ENCODE measurements at regions not wholly inside any gene's neighbourhood (a gene's known extent, or its start where the extent isn't known, plus 50 kb on each side); places are given as distances from the start of the nearest gene placed in this dataset.

DNA sequence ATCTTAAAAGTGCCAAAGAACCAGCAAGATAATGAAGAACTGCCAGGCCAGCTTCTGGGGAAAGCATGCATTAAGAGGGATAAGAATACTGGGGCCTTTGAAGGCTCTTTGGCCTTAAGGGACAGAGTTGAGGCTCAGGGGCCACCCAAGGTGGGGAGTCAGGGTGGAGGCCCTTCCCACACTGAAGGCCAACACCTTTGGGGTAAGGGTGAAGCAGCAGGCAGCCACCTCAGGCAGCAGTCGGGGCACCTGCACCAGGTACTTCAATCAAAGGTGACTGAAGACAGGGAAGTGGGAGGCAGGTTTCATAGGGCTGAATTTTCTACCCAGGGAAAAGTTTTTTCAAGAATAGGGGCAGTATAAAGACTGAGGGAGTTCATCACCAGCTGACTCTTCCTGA, 87.7 kb upstream of the KLF13 start (continued):
- TF ChIP-seq, protein P1, sequence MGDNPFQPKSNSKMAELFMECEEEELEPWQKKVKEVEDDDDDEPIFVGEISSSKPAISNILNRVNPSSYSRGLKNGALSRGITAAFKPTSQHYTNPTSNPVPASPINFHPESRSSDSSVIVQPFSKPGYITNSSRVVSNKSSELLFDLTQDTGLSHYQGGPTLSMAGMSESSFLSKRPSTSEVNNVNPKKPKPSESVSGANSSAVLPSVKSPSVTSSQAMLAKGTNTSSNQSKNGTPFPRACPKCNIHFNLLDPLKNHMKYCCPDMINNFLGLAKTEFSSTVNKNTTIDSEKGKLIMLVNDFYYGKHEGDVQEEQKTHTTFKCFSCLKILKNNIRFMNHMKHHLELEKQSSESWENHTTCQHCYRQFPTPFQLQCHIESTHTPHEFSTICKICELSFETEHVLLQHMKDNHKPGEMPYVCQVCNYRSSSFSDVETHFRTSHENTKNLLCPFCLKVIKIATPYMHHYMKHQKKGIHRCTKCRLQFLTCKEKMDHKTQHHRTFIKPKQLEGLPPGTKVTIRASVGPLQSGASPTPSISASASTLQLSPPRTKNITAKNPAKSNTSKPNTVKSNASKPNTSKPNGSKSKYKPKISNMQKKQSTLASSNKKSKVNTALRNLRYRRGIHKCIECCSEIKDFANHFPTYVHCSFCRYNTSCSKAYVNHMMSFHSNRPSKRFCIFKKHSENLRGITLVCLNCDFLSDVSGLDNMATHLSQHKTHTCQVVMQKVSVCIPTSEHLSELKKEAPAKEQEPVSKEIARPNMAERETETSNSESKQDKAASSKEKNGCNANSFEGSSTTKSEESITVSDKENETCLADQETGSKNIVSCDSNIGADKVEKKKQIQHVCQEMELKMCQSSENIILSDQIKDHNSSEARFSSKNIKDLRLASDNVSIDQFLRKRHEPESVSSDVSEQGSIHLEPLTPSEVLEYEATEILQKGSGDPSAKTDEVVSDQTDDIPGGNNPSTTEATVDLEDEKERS (tag by site-specific recombination; IDR thresholded peaks at IDR 0.05) = no peak
- TF ChIP-seq, protein P2, sequence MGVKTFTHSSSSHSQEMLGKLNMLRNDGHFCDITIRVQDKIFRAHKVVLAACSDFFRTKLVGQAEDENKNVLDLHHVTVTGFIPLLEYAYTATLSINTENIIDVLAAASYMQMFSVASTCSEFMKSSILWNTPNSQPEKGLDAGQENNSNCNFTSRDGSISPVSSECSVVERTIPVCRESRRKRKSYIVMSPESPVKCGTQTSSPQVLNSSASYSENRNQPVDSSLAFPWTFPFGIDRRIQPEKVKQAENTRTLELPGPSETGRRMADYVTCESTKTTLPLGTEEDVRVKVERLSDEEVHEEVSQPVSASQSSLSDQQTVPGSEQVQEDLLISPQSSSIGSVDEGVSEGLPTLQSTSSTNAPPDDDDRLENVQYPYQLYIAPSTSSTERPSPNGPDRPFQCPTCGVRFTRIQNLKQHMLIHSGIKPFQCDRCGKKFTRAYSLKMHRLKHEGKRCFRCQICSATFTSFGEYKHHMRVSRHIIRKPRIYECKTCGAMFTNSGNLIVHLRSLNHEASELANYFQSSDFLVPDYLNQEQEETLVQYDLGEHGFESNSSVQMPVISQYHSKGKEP (tag by site-specific recombination; IDR thresholded peaks at IDR 0.05) = no peak
- TF ChIP-seq ZNF354C (tag by site-specific recombination; IDR thresholded peaks at IDR 0.05; ENCODE audit: borderline replicate concordance, low read depth) (no peak), ZNF837 (tag by site-specific recombination; IDR thresholded peaks at IDR 0.05) (no peak), HOXD13 (CRISPR knock-in tag; IDR thresholded peaks at IDR 0.05; ENCODE audit: borderline replicate concordance) (no peak), ZBTB48 (tag by site-specific recombination; IDR thresholded peaks at IDR 0.05) (no peak), SETDB1 (IDR thresholded peaks at IDR 0.05; ENCODE audit: insufficient read length, low read length) (no peak), ZNF114 (tag by site-specific recombination; IDR thresholded peaks at IDR 0.05) (no peak)
- TF ChIP-seq, protein P3, sequence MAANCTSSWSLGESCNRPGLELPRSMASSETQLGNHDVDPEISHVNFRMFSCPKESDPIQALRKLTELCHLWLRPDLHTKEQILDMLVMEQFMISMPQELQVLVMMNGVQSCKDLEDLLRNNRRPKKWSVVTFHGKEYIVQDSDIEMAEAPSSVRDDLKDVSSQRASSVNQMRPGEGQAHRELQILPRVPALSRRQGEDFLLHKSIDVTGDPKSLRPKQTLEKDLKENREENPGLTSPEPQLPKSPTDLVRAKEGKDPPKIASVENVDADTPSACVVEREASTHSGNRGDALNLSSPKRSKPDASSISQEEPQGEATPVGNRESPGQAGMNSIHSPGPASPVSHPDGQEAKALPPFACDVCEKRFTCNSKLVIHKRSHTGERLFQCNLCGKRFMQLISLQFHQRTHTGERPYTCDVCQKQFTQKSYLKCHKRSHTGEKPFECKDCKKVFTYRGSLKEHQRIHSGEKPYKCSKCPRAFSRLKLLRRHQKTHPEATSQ (tag by site-specific recombination; IDR thresholded peaks at IDR 0.05) = no peak
- TF ChIP-seq, protein P4, sequence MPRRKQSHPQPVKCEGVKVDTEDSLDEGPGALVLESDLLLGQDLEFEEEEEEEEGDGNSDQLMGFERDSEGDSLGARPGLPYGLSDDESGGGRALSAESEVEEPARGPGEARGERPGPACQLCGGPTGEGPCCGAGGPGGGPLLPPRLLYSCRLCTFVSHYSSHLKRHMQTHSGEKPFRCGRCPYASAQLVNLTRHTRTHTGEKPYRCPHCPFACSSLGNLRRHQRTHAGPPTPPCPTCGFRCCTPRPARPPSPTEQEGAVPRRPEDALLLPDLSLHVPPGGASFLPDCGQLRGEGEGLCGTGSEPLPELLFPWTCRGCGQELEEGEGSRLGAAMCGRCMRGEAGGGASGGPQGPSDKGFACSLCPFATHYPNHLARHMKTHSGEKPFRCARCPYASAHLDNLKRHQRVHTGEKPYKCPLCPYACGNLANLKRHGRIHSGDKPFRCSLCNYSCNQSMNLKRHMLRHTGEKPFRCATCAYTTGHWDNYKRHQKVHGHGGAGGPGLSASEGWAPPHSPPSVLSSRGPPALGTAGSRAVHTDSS (tag by site-specific recombination; IDR thresholded peaks at IDR 0.05) = no peak
- TF ChIP-seq, protein P5, sequence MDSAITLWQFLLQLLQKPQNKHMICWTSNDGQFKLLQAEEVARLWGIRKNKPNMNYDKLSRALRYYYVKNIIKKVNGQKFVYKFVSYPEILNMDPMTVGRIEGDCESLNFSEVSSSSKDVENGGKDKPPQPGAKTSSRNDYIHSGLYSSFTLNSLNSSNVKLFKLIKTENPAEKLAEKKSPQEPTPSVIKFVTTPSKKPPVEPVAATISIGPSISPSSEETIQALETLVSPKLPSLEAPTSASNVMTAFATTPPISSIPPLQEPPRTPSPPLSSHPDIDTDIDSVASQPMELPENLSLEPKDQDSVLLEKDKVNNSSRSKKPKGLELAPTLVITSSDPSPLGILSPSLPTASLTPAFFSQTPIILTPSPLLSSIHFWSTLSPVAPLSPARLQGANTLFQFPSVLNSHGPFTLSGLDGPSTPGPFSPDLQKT (IDR thresholded peaks at IDR 0.05; ENCODE audit: borderline replicate concordance, low read depth, low read length) = no peak

DNA sequence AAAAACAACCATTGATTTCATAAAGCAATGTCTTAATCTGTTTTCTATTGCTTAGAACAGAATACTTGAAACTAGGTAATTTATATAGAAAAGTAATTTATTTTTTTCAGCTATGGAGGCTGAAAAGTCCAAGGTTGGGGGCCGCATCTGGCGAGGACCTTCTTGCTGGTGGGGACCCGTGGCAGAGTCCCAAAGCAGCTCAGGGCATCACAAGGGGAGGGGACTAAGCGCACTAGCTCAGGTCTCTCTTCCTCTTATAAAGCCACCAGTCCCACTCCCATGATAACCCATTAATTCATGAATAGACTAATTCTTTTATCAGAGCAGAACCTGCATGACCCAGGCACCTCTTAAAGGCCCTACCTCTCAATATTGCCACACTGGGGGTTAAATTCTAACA, 87.2 kb upstream of the KLF13 start:
- Histone ChIP-seq H3K4me1 (ENCODE audit: control insufficient read depth, insufficient read depth, low read length) (peaks cover 6% of the 10 kb centered on the region), H3K4me3 (ENCODE audit: low read depth, low read length) (no peak overlapping the region), H3K36me3 (ENCODE audit: control insufficient read depth in 2 of 2, insufficient read depth in 1 of 2, low read length in 2 of 2) (no peaks in the 10 kb centered on the region), H3K27ac (ENCODE audit: extremely low read depth, low read depth, low read length) (no peak overlapping the region), H3K9me3 (ENCODE audit: control insufficient read depth, insufficient read depth, low read depth, low read length) (no peaks in the 10 kb centered on the region)
- ChIA-PET CTCF (no interaction called here), POLR2A (no interaction called here)
- TF ChIP-seq ZNF274 (IDR thresholded peaks at IDR 0.05; ENCODE audit: low read length) = no peak
- TF ChIP-seq ZNF274 (tag by site-specific recombination; IDR thresholded peaks at IDR 0.05; ENCODE audit: borderline replicate concordance) = no peak
- TF ChIP-seq, protein P6, sequence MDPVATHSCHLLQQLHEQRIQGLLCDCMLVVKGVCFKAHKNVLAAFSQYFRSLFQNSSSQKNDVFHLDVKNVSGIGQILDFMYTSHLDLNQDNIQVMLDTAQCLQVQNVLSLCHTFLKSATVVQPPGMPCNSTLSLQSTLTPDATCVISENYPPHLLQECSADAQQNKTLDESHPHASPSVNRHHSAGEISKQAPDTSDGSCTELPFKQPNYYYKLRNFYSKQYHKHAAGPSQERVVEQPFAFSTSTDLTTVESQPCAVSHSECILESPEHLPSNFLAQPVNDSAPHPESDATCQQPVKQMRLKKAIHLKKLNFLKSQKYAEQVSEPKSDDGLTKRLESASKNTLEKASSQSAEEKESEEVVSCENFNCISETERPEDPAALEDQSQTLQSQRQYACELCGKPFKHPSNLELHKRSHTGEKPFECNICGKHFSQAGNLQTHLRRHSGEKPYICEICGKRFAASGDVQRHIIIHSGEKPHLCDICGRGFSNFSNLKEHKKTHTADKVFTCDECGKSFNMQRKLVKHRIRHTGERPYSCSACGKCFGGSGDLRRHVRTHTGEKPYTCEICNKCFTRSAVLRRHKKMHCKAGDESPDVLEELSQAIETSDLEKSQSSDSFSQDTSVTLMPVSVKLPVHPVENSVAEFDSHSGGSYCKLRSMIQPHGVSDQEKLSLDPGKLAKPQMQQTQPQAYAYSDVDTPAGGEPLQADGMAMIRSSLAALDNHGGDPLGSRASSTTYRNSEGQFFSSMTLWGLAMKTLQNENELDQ (tag by site-specific recombination; IDR thresholded peaks at IDR 0.05; ENCODE audit: low read depth) = no peak
- TF ChIP-seq, protein P7, sequence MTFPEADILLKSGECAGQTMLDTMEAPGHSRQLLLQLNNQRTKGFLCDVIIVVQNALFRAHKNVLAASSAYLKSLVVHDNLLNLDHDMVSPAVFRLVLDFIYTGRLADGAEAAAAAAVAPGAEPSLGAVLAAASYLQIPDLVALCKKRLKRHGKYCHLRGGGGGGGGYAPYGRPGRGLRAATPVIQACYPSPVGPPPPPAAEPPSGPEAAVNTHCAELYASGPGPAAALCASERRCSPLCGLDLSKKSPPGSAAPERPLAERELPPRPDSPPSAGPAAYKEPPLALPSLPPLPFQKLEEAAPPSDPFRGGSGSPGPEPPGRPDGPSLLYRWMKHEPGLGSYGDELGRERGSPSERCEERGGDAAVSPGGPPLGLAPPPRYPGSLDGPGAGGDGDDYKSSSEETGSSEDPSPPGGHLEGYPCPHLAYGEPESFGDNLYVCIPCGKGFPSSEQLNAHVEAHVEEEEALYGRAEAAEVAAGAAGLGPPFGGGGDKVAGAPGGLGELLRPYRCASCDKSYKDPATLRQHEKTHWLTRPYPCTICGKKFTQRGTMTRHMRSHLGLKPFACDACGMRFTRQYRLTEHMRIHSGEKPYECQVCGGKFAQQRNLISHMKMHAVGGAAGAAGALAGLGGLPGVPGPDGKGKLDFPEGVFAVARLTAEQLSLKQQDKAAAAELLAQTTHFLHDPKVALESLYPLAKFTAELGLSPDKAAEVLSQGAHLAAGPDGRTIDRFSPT (tag by site-specific recombination; IDR thresholded peaks at IDR 0.05) = no peak
- no peak for TF ChIP-seq ZNF76 (tag by site-specific recombination; IDR thresholded peaks at IDR 0.05; ENCODE audit: borderline replicate concordance, low read depth)
- TF ChIP-seq, protein P8, sequence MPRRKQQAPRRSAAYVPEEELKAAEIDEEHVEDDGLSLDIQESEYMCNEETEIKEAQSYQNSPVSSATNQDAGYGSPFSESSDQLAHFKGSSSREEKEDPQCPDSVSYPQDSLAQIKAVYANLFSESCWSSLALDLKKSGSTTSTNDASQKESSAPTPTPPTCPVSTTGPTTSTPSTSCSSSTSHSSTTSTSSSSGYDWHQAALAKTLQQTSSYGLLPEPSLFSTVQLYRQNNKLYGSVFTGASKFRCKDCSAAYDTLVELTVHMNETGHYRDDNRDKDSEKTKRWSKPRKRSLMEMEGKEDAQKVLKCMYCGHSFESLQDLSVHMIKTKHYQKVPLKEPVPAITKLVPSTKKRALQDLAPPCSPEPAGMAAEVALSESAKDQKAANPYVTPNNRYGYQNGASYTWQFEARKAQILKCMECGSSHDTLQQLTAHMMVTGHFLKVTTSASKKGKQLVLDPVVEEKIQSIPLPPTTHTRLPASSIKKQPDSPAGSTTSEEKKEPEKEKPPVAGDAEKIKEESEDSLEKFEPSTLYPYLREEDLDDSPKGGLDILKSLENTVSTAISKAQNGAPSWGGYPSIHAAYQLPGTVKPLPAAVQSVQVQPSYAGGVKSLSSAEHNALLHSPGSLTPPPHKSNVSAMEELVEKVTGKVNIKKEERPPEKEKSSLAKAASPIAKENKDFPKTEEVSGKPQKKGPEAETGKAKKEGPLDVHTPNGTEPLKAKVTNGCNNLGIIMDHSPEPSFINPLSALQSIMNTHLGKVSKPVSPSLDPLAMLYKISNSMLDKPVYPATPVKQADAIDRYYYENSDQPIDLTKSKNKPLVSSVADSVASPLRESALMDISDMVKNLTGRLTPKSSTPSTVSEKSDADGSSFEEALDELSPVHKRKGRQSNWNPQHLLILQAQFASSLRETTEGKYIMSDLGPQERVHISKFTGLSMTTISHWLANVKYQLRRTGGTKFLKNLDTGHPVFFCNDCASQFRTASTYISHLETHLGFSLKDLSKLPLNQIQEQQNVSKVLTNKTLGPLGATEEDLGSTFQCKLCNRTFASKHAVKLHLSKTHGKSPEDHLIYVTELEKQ (tag by site-specific recombination; IDR thresholded peaks at IDR 0.05; ENCODE audit: borderline replicate concordance) = no peak
- no peak for TF ChIP-seq SP7 (tag by site-specific recombination; IDR thresholded peaks at IDR 0.05)
